ENCODE measurements at regions not wholly inside any gene's neighbourhood (a gene's known extent, or its start where the extent isn't known, plus 50 kb on each side); places are given as distances from the start of the nearest gene placed in this dataset.
"Not testable (repeated sequence)": the region's sequence is repeated elsewhere in the genome, so short reads cannot be mapped to it uniquely, and the experiment has no call there.

DNA sequence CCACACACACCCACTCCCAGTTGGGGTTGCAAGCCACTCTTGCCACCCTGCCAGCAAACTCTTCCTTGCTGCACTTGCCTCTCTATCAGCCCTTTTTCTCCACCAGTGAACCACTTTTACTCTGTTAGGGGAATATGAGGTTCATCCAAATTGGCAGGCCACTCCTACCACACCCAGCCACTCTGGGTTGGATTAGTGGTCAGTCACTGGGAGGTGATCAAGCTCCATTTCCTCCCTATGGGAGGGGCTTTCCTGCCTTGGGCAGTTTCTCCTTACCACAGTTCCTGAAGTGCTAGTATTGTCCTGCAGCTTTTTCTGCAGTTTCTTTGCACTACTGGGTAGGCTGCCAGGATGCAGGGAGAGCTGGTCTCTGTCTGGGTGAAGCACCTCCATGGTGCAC is 395.3 kb downstream of the CDY2B start:
- TF ChIP-seq, protein P1, sequence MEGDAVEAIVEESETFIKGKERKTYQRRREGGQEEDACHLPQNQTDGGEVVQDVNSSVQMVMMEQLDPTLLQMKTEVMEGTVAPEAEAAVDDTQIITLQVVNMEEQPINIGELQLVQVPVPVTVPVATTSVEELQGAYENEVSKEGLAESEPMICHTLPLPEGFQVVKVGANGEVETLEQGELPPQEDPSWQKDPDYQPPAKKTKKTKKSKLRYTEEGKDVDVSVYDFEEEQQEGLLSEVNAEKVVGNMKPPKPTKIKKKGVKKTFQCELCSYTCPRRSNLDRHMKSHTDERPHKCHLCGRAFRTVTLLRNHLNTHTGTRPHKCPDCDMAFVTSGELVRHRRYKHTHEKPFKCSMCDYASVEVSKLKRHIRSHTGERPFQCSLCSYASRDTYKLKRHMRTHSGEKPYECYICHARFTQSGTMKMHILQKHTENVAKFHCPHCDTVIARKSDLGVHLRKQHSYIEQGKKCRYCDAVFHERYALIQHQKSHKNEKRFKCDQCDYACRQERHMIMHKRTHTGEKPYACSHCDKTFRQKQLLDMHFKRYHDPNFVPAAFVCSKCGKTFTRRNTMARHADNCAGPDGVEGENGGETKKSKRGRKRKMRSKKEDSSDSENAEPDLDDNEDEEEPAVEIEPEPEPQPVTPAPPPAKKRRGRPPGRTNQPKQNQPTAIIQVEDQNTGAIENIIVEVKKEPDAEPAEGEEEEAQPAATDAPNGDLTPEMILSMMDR (IDR thresholded peaks at IDR 0.05; ENCODE audit: borderline replicate concordance, extremely low read depth, low read length, poor library complexity, severe bottlenecking) = not testable (repeated sequence)
- TF ChIP-seq EZH2 (IDR thresholded peaks at IDR 0.05; ENCODE audit: borderline replicate concordance, low read depth, low read length, severe bottlenecking) = not testable (repeated sequence)

Data from DND-41 (cell line).